ENCODE measurements at regions not wholly inside any gene's neighbourhood (a gene's known extent, or its start where the extent isn't known, plus 50 kb on each side); places are given as distances from the start of the nearest gene placed in this dataset.

DNA sequence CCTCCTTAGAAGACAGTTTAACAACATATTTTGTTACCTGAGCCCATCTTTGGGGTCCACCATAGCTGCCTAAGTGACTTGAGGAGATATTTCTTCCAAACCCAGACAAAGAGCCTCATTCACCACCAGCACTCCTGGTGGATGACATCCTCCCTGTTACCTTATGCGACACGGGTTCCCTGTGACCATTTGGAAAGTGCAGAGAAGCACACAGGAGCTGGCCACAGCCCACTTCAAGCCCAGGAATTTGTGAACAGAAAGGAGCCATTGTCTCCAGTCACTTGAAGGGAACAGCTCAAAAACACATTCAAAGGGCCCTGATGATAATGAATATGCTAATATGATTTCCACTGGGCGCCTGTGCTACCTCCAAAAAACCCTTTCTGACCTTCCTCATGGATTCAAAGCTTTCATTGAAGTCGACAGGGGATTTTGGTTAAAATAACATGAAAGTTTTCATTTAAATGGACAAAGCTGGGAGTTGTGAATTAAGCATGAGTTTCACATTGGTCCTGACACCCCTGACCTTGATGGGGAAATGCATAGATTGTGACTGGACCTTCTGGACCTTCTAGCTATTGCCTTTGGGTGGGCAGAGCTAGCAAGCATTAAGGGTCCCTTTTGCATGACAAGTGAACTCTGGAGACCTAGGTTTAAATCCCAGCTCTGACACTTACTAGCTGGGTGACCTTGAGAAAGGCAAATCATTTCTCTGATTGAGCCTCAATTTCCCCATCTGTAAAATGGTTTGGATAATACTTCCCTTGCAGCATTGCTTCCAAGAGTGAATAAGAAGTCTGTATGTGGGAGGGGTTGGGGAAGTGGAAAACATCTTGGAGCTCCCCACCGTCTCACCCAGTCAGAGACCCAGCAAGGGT lies 83.3 kb upstream of the SIRPA start:
- intact Hi-C loops (cut with DNase I): no loop called here
- WGBS, 2 donors: 45 to 49% methylated on average over 5 of the region's 5 CpGs
- H3K4me1 ChIP-seq: peaks cover 15 to 18% of the 10 kb centered on the region in 2 donors

DNA sequence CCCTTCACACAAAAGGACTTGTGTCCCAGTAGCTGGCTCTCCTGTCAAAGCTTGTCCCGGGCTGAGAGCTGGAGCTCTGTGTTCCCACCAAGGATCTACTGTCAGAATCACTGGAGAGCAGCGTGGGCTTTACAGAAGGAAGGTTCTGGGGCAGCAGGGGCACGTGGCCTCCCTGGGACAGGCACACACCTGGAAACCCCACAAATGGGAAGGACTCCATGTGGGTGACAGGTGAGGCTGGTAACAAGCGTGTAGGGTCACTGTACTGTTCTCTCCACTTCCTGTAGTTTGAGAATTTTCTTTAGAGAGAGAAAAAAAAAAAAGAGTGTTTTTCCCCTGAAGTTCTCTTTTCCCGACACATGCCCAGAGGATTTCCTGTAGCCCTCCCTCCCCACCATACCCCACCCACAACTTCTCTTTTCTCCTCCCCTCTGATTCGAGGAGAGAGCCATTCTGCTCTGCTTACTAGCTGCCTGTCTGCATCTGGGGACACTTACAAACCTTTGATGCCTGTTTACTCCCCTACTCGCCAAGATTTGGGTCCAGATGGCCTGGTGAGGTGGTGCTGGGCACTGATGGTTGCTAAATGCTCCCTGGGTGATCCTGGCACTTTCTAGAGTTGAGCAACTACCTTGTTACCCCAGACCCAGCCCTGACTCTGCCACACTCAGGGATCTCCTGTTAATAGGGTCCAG lies 84.1 kb upstream of the SIRPA start:
- 26 to 36% methylated on average over 7 of the region's 7 CpGs for WGBS, 2 donors

More for the DNA sequence above, 83.3 kb upstream of the SIRPA start:
- H3K27ac ChIP-seq: no peak overlapping the region
- H3K9me3 ChIP-seq: no peaks in the 10 kb centered on the region
- no peaks in the 10 kb centered on the region for H3K27me3 ChIP-seq
- no peak for DNase-seq
- no peaks in the 10 kb centered on the region for H3K36me3 ChIP-seq
- H3K4me3 ChIP-seq (replicated peaks in 1 of 3): no peak overlapping the region
- TF ChIP-seq, protein P1, sequence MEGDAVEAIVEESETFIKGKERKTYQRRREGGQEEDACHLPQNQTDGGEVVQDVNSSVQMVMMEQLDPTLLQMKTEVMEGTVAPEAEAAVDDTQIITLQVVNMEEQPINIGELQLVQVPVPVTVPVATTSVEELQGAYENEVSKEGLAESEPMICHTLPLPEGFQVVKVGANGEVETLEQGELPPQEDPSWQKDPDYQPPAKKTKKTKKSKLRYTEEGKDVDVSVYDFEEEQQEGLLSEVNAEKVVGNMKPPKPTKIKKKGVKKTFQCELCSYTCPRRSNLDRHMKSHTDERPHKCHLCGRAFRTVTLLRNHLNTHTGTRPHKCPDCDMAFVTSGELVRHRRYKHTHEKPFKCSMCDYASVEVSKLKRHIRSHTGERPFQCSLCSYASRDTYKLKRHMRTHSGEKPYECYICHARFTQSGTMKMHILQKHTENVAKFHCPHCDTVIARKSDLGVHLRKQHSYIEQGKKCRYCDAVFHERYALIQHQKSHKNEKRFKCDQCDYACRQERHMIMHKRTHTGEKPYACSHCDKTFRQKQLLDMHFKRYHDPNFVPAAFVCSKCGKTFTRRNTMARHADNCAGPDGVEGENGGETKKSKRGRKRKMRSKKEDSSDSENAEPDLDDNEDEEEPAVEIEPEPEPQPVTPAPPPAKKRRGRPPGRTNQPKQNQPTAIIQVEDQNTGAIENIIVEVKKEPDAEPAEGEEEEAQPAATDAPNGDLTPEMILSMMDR (IDR thresholded peaks at IDR 0.05): no peak
- no peak for TF ChIP-seq POLR2A (IDR thresholded peaks at IDR 0.05)

DNA sequence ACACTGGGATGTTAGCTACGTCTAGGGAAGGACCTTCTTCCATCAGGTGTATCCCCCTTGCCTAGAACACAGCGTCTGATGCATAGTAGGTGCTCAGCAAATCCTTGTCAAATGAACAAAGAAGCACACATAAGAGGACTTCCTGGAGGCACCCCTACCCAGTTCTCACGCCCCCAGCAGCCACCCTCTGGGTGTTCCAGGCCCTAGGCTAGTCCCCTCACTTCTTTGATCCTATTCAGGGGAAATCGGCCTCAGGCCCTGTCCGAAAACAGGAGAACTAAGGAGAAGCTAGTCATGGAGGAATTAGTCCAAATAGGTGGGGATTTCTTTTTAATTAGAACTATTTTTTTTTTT lies 84.7 kb upstream of the SIRPA start:
- TF ChIP-seq, protein P1 (IDR thresholded peaks at IDR 0.05): no peak
- TF ChIP-seq POLR2A (IDR thresholded peaks at IDR 0.05): no peak
- H3K4me1 ChIP-seq: peaks cover 8 to 12% of the 10 kb centered on the region in 2 donors
- no peak for DNase-seq

More for the DNA sequence above, 84.1 kb upstream of the SIRPA start:
- H3K4me1 ChIP-seq: peaks cover 8 to 12% of the 10 kb centered on the region in 2 donors
- no peaks in the 10 kb centered on the region for H3K36me3 ChIP-seq
- DNase-seq: peak in 1 of 2 donors; percentile 8
- no peak overlapping the region for H3K4me3 ChIP-seq (replicated peaks in 1 of 3)
- peak overlapping the region in 2 of 3 donors; percentile 19 to 23 for H3K27ac ChIP-seq
- intact Hi-C loops (cut with DNase I): no loop called here
- no peaks in the 10 kb centered on the region for H3K27me3 ChIP-seq
- TF ChIP-seq, protein P1 (IDR thresholded peaks at IDR 0.05): no peak
- TF ChIP-seq POLR2A (IDR thresholded peaks at IDR 0.05): no peak
- no peaks in the 10 kb centered on the region for H3K9me3 ChIP-seq

DNA sequence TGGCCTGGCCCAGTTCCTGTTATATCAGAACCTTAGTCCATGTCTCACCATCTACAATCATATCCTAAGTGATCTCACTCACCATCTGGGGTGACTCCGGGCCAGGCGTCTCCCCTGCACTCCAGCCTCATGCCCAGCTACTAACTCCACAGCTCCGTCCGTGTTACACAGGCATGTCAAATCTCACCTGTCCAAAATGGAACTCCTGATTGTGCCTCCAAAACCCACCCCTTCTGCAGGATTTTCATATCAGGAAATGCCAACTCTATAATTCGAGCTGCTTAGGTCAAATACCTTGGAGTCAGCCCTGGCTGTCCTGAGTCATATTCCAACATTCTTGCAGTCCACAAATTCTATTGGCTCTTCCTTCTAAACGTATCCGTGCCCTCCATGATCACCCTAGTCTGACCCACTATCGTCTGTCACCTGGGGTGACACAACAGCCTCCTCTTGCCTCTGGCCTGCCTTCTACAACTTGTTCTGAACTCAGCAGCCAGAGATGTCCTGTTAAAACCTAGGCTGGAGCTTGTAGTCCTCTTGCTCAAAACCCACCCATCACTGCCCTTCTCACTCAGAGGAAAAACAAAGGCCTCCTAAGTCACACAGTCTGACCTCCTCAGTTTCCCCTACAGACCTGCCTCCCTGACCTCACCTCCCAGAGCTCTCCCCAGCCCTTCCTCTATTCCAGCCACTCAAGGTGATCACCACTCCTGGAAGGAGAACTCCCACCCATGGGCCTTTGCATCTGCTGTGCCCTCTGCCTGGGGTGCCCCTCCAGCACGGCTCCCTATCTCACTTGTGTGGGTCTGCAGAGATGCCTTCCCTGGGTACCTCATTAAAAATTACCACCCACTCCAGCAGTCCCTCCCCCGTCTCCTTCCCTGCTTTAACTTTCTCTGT lies 85.3 kb upstream of the SIRPA start:
- no peak for TF ChIP-seq POLR2A (IDR thresholded peaks at IDR 0.05)
- TF ChIP-seq, protein P1 (IDR thresholded peaks at IDR 0.05): no peak
- no peaks in the 10 kb centered on the region for H3K9me3 ChIP-seq
- H3K27ac ChIP-seq: no peak overlapping the region
- intact Hi-C loops (cut with DNase I): no loop called here
- H3K4me1 ChIP-seq: peaks cover 8 to 12% of the 10 kb centered on the region in 2 donors
- no peaks in the 10 kb centered on the region for H3K36me3 ChIP-seq
- H3K4me3 ChIP-seq (replicated peaks in 1 of 3): no peak overlapping the region
- no peaks in the 10 kb centered on the region for H3K27me3 ChIP-seq
- 80 to 88% methylated on average over 10 of the region's 10 CpGs for WGBS, 2 donors
- no peak for DNase-seq

More for the DNA sequence above, 84.7 kb upstream of the SIRPA start:
- intact Hi-C loops (cut with DNase I): no loop called here
- Histone ChIP-seq H3K27me3 (no peaks in the 10 kb centered on the region), H3K27ac (peak overlapping the region in 2 of 3 donors; percentile 19 to 23), H3K4me3 (replicated peaks in 1 of 3) (no peak overlapping the region), H3K9me3 (no peaks in the 10 kb centered on the region), H3K36me3 (no peaks in the 10 kb centered on the region)
- 79 to 80% methylated on average over 5 of the region's 5 CpGs for WGBS, 2 donors
